Heart left ventricle (tissue), 16 donors: ENCODE measurements at regions not wholly inside any gene's neighbourhood (a gene's known extent, or its start where the extent isn't known, plus 50 kb on each side); places are given as distances from the start of the nearest gene placed in this dataset.

Experiments
- ATAC-seq, 4 donors: fragments of 200-7000 bp; cut with Tn5 transposase; one replicate each; pipeline ENCODE4 v1.9.1; 2020 to 2022; ENCODE audit warnings: moderate library complexity in 4 of 4, mild to moderate bottlenecking in 3 of 4, moderate number of reproducible peaks in 1 of 4
- DNase-seq, 5 donors: peaks; one replicate each; pipeline ENCODE4 v3.0.0-alpha.2; 2020
- H3K27ac ChIP-seq, 12 donors: fragments of 200-600 bp; sonication (generic) in 4 of 12; one replicate each; pipeline versions ENCODE4 v1.5.0 to v1.8.0; 2016 to 2022; ENCODE audit warnings: mild to moderate bottlenecking in 2 of 12
- H3K27me3 ChIP-seq, 9 donors: fragments of 200-600 bp; sonication (generic) in 2 of 9; one replicate each; pipeline versions ENCODE4 v1.5.1 to v1.8.0; 2016 to 2022; ENCODE audit warnings: mild to moderate bottlenecking in 3 of 9
- H3K36me3 ChIP-seq, 9 donors: fragments of 200-600 bp; sonication (generic) in 2 of 9; one replicate each; pipeline versions ENCODE4 v1.5.0 to v1.8.0; 2018 to 2022; ENCODE audit warnings: mild to moderate bottlenecking in 2 of 9
- H3K4me1 ChIP-seq, 12 donors: fragments of 200-600 bp; sonication (generic) in 4 of 12; one replicate each; pipeline versions ENCODE4 v1.5.0 to v1.8.0; 2016 to 2022; ENCODE audit warnings: mild to moderate bottlenecking in 3 of 12
- H3K4me3 ChIP-seq, 12 donors: fragments of 200-600 bp; sonication (generic) in 4 of 12; one replicate each; pipeline versions ENCODE4 v1.5.0 to v1.8.0; 2017 to 2022; ENCODE audit warnings: mild to moderate bottlenecking in 9 of 12, moderate library complexity in 4 of 12
- H3K9me3 ChIP-seq, 12 donors: fragments of 200-600 bp; sonication (generic) in 4 of 12; one replicate each; pipeline versions ENCODE4 v1.5.0 to v1.8.0; 2016 to 2022; ENCODE audit warnings: mild to moderate bottlenecking in 1 of 12
- CTCF ChIP-seq, 12 donors: fragments of 200-600 bp; sonication (generic) in 4 of 12; IDR thresholded peaks; one replicate each; pipeline versions ENCODE4 v1.5.0 to v1.8.0; 2018 to 2022; ENCODE audit warnings: antibody characterized with exemption in 12 of 12, mild to moderate bottlenecking in 5 of 12
- POLR2A ChIP-seq, 2 donors: fragments of 450-650 bp; IDR thresholded peaks; one replicate each; pipeline ENCODE4 v1.6.1; 2017; ENCODE audit warnings: antibody characterized with exemption in 2 of 2, mild to moderate bottlenecking in 2 of 2, moderate library complexity in 2 of 2
- WGBS, 4 donors: extraction: QIAGEN DNeasy Blood & Tissue Kit in 2 of 4; methylation state at CpG; one replicate each; pipeline versions ENCODE4 v1.1.5 to v1.1.7; 2013 to 2018; 5-methylcytosine and 5-hydroxymethylcytosine counted together
- intact Hi-C, 10 donors: fragments of 100-400 bp; cut with DNase I; formaldehyde crosslinking; loops; one replicate each; pipeline versions ENCODE4 v1.11.1 to v1.14.2; 2022
- donor health status: ischemic (EF 13 %, LVEDD 7.1; RV severe dilation, severe dysfunction).
- donor health status: healthy with polysubstance abuse.
- donor health status: DM: no; HTN: yes; CAD: no.
- donor health status: DM: no; HTN: no; CAD: no.
- donor health status: ischemic (EF 25% LVEDD 6.9; RV normal size, moderate dysfunction).
- donor health status: ischemic (EF 25% LVEDD 5.7; RV mildly dilated, moderate dysfunction).
- donor health status: healthy.
- donor health status: DM: yes; HTN: yes; CAD: no.
- donor health status: ischemic (EF 35%, LVEDD 5.7; RV mildly dilated, moderate dysfunction).
- donor health status: nonischemic (EF 11% LVEDD 7.7; RV severe dilation, severe dysfunction).
- donor health status: DM: yes; HTN: yes; CAD: no.
- donor health status: PGD.
- donor health status: ischemic (EF 29% LVEDD 5.4; RV normal size, mild dysfunction).
- donor health status: nonischemic (EF 23%, LVEDD 6.1; RV moderate dilation, normal function).

GRCh38 chr4:154065368-154065767 is 276.5 kb upstream of the SFRP2 start:
- no peak for ATAC-seq
- H3K9me3 ChIP-seq, result peaks cover 0 to 40% (median 14%) of the 10 kb centered on the region in 12 donors
- H3K27ac ChIP-seq, result no peak overlapping the region
- no peaks in the 10 kb centered on the region for H3K36me3 ChIP-seq
- H3K4me3 ChIP-seq, result no peak overlapping the region
- no peak for DNase-seq
- no peak for TF ChIP-seq POLR2A (IDR thresholded peaks at IDR 0.05)
- no peak for TF ChIP-seq CTCF (IDR thresholded peaks at IDR 0.05)
- intact Hi-C loops, result no loop called here
- H3K27me3 ChIP-seq, result no peaks in the 10 kb centered on the region
- no peaks in the 10 kb centered on the region for H3K4me1 ChIP-seq

GRCh38 chr4:154064244-154064643 is 275.4 kb upstream of the SFRP2 start:
- 36 to 50% (median 48%) methylated on average over 1 of the region's 1 CpG for WGBS, 4 donors

GRCh38 chr4:154049457-154050181 is 260.7 kb upstream of the SFRP2 start:
- intact Hi-C loops, result loop anchor here in 1 of 10 donors (10.0 kb wide), 1 partner anchor 255 kb away; no protein-coding TSS in a partner anchor
- DNase-seq (no peak), ATAC-seq (no peak)
- Histone ChIP-seq H3K36me3 (no peaks in the 10 kb centered on the region), H3K4me3 (no peak overlapping the region), H3K4me1 (no peaks in the 10 kb centered on the region), H3K27me3 (no peaks in the 10 kb centered on the region), H3K27ac (no peak overlapping the region), H3K9me3 (peaks cover 0 to 27% (median 23%) of the 10 kb centered on the region in 12 donors)
- TF ChIP-seq CTCF (IDR thresholded peaks at IDR 0.05), result no peak
- TF ChIP-seq POLR2A (IDR thresholded peaks at IDR 0.05), result no peak
- 48 to 58% (median 54%) methylated on average over 6 of the region's 6 CpGs for WGBS, 4 donors

More at GRCh38 chr4:154064244-154064643, 275.4 kb upstream of the SFRP2 start:
- Histone ChIP-seq H3K27ac (no peak overlapping the region), H3K36me3 (no peaks in the 10 kb centered on the region), H3K4me3 (no peak overlapping the region), H3K27me3 (no peaks in the 10 kb centered on the region), H3K9me3 (peaks cover 0 to 43% (median 14%) of the 10 kb centered on the region in 12 donors), H3K4me1 (no peaks in the 10 kb centered on the region)
- no peak for DNase-seq
- TF ChIP-seq POLR2A (IDR thresholded peaks at IDR 0.05), result no peak
- TF ChIP-seq CTCF (IDR thresholded peaks at IDR 0.05), result no peak
- ATAC-seq, result no peak
- intact Hi-C loops, result no loop called here

GRCh38 chr4:154047733-154048132 is 258.9 kb upstream of the SFRP2 start:
- intact Hi-C loops, result loop anchor here in 1 of 10 donors (10.0 kb wide), 1 partner anchor 253 kb away; no protein-coding TSS in a partner anchor
- no peak for DNase-seq
- ATAC-seq, result no peak
- no peaks in the 10 kb centered on the region for H3K4me1 ChIP-seq
- no peaks in the 10 kb centered on the region for H3K27me3 ChIP-seq
- no peak overlapping the region for H3K27ac ChIP-seq
- peaks cover 0 to 11% (median 4%) of the 10 kb centered on the region in 12 donors for H3K9me3 ChIP-seq
- 86 to 100% (median 91%) methylated on average over 1 of the region's 1 CpG for WGBS, 4 donors
- no peak for TF ChIP-seq POLR2A (IDR thresholded peaks at IDR 0.05)
- no peak for TF ChIP-seq CTCF (IDR thresholded peaks at IDR 0.05)
- no peak overlapping the region for H3K4me3 ChIP-seq
- no peaks in the 10 kb centered on the region for H3K36me3 ChIP-seq
